Duodenal mucosa (tissue), 2 donors: ENCODE measurements at regions not wholly inside any gene's neighbourhood (a gene's known extent, or its start where the extent isn't known, plus 50 kb on each side); places are given as distances from the start of the nearest gene placed in this dataset.

ENCODE experiments used
- H3K27ac ChIP-seq: one replicate; pipeline ENCODE4 v1.7.0; 2013; ENCODE audit warnings: low read depth, low read length
- H3K27me3 ChIP-seq, 2 donors: one replicate each; pipeline ENCODE4 v1.7.0; 2013; ENCODE audit warnings: low read length in 2 of 2, control low read depth in 1 of 2; ENCODE audit not compliant: insufficient read depth in 2 of 2, control insufficient read depth in 1 of 2
- H3K36me3 ChIP-seq, 2 donors: one replicate each; pipeline ENCODE4 v1.7.0; 2013; ENCODE audit warnings: low read length in 2 of 2, control low read depth in 1 of 2; ENCODE audit not compliant: insufficient read depth in 2 of 2, control insufficient read depth in 1 of 2
- H3K4me1 ChIP-seq, 2 donors: one replicate each; pipeline ENCODE4 v1.7.0; 2013; ENCODE audit warnings: low read length in 2 of 2, control low read depth in 1 of 2; ENCODE audit not compliant: insufficient read depth in 2 of 2, control insufficient read depth in 1 of 2
- H3K4me3 ChIP-seq, 2 donors: one replicate each; pipeline ENCODE4 v1.7.0; 2013; ENCODE audit warnings: low read length in 2 of 2, low read depth in 1 of 2
- H3K9ac ChIP-seq, 2 donors: one replicate each; pipeline ENCODE4 v1.7.0; 2013; ENCODE audit warnings: low read length in 2 of 2, low read depth in 1 of 2
- H3K9me3 ChIP-seq, 2 donors: one replicate each; pipeline ENCODE4 v1.7.0; 2013; ENCODE audit warnings: low read length in 2 of 2, control low read depth in 1 of 2; ENCODE audit not compliant: control insufficient read depth in 1 of 2

- Histone ChIP-seq H3K27me3 (no peaks in the 10 kb centered on the region), H3K9ac (no peak overlapping the region), H3K36me3 (no peaks in the 10 kb centered on the region), H3K4me3 (no peak overlapping the region), H3K4me1 (no peaks in the 10 kb centered on the region), H3K27ac (no peak overlapping the region), H3K9me3 (no peaks in the 10 kb centered on the region)
These were observed 409.7 kb downstream of the NOVA1 start for GRCh38 chr14:26187996-26188620.

GRCh38 chr14:26180221-26180620, 417.6 kb downstream of the NOVA1 start:
- H3K9ac ChIP-seq = no peak overlapping the region
- no peak overlapping the region for H3K27ac ChIP-seq
- H3K27me3 ChIP-seq = no peaks in the 10 kb centered on the region
- no peaks in the 10 kb centered on the region for H3K4me1 ChIP-seq
- no peaks in the 10 kb centered on the region for H3K36me3 ChIP-seq
- H3K9me3 ChIP-seq = no peaks in the 10 kb centered on the region
- H3K4me3 ChIP-seq = no peak overlapping the region

GRCh38 chr14:26175658-26176057, 422.2 kb downstream of the NOVA1 start:
- Histone ChIP-seq H3K4me3 (no peak overlapping the region), H3K27ac (no peak overlapping the region), H3K9me3 (no peaks in the 10 kb centered on the region), H3K27me3 (no peaks in the 10 kb centered on the region), H3K9ac (no peak overlapping the region), H3K36me3 (no peaks in the 10 kb centered on the region), H3K4me1 (no peaks in the 10 kb centered on the region)

GRCh38 chr14:26174395-26174794, 423.4 kb downstream of the NOVA1 start:
- no peak overlapping the region for H3K27ac ChIP-seq
- no peak overlapping the region for H3K9ac ChIP-seq
- no peak overlapping the region for H3K4me3 ChIP-seq
- no peaks in the 10 kb centered on the region for H3K27me3 ChIP-seq
- H3K4me1 ChIP-seq = no peaks in the 10 kb centered on the region
- no peaks in the 10 kb centered on the region for H3K36me3 ChIP-seq
- H3K9me3 ChIP-seq = no peaks in the 10 kb centered on the region

GRCh38 chr14:26173581-26174110, 424.2 kb downstream of the NOVA1 start:
- no peak overlapping the region for H3K4me3 ChIP-seq
- H3K27ac ChIP-seq = no peak overlapping the region
- H3K9ac ChIP-seq = no peak overlapping the region
- H3K9me3 ChIP-seq = no peaks in the 10 kb centered on the region
- no peaks in the 10 kb centered on the region for H3K4me1 ChIP-seq
- H3K27me3 ChIP-seq = no peaks in the 10 kb centered on the region
- H3K36me3 ChIP-seq = no peaks in the 10 kb centered on the region

GRCh38 chr14:26172396-26172795, 425.4 kb downstream of the NOVA1 start:
- Histone ChIP-seq H3K36me3 (no peaks in the 10 kb centered on the region), H3K9ac (no peak overlapping the region), H3K27me3 (no peaks in the 10 kb centered on the region)

GRCh38 chr14:26170885-26171284, 426.9 kb downstream of the NOVA1 start:
- H3K9ac ChIP-seq = no peak overlapping the region
- H3K36me3 ChIP-seq = no peaks in the 10 kb centered on the region
- no peaks in the 10 kb centered on the region for H3K27me3 ChIP-seq
- no peak overlapping the region for H3K27ac ChIP-seq
- H3K9me3 ChIP-seq = no peaks in the 10 kb centered on the region
- H3K4me3 ChIP-seq = no peak overlapping the region
- no peaks in the 10 kb centered on the region for H3K4me1 ChIP-seq

More at GRCh38 chr14:26172396-26172795, 425.4 kb downstream of the NOVA1 start:
- Histone ChIP-seq H3K9me3 (no peaks in the 10 kb centered on the region), H3K4me1 (no peaks in the 10 kb centered on the region), H3K27ac (no peak overlapping the region), H3K4me3 (no peak overlapping the region)

GRCh38 chr14:26163761-26164160, 434.1 kb downstream of the NOVA1 start:
- Histone ChIP-seq H3K36me3 (no peaks in the 10 kb centered on the region), H3K9me3 (no peaks in the 10 kb centered on the region), H3K9ac (no peak overlapping the region), H3K4me3 (no peak overlapping the region), H3K4me1 (no peaks in the 10 kb centered on the region), H3K27me3 (no peaks in the 10 kb centered on the region), H3K27ac (no peak overlapping the region)

GRCh38 chr14:26157517-26157916, 440.3 kb downstream of the NOVA1 start:
- Histone ChIP-seq H3K27me3 (no peaks in the 10 kb centered on the region), H3K27ac (no peak overlapping the region), H3K9ac (no peak overlapping the region), H3K36me3 (no peaks in the 10 kb centered on the region), H3K4me1 (no peaks in the 10 kb centered on the region), H3K4me3 (no peak overlapping the region), H3K9me3 (no peaks in the 10 kb centered on the region)

- H3K4me1 ChIP-seq = no peaks in the 10 kb centered on the region
These were observed 454.8 kb downstream of the NOVA1 start for GRCh38 chr14:26143057-26143456.

More at GRCh38 chr14:26143057-26143456, 454.8 kb downstream of the NOVA1 start:
- Histone ChIP-seq H3K36me3 (no peaks in the 10 kb centered on the region), H3K27ac (no peak overlapping the region), H3K9ac (no peak overlapping the region), H3K27me3 (no peaks in the 10 kb centered on the region), H3K9me3 (peaks cover 0 to 2% of the 10 kb centered on the region in 2 donors), H3K4me3 (no peak overlapping the region)
